Testis (tissue), 2 donors: ENCODE measurements at regions not wholly inside any gene's neighbourhood (a gene's known extent, or its start where the extent isn't known, plus 50 kb on each side); places are given as distances from the start of the nearest gene placed in this dataset.

ENCODE experiments used
- DNase-seq: peaks from one replicate; pipeline ENCODE4 v3.0.0-alpha.2; 2019
- H3K27ac ChIP-seq, 2 donors: fragments of 200-600 bp; sonication (generic); one replicate each; pipeline ENCODE4 v1.5.1; 2019
- H3K27me3 ChIP-seq: fragments of 200-600 bp; sonication (generic); one replicate; pipeline ENCODE4 v1.5.1; 2019
- H3K36me3 ChIP-seq: fragments of 200-600 bp; sonication (generic); one replicate; pipeline ENCODE4 v1.5.1; 2017; ENCODE audit warnings: low read depth; ENCODE audit errors: missing control alignments
- H3K4me1 ChIP-seq: fragments of 200-600 bp; sonication (generic); one replicate; pipeline ENCODE4 v1.5.1; 2019
- H3K4me3 ChIP-seq, 2 donors: fragments of 200-600 bp; sonication (generic); one replicate each; pipeline ENCODE4 v1.5.1; 2017 to 2019
- H3K9me3 ChIP-seq: fragments of 200-600 bp; sonication (generic); one replicate; pipeline ENCODE4 v1.5.1; 2017
- POLR2A ChIP-seq: fragments of 450-650 bp; IDR thresholded peaks from one replicate; pipeline ENCODE4 v1.6.1; 2017; ENCODE audit warnings: antibody characterized with exemption, mild to moderate bottlenecking, moderate library complexity
- WGBS, 2 donors: methylation state at CpG; one replicate each; pipeline ENCODE4 v1.1.5; 2018; 5-methylcytosine and 5-hydroxymethylcytosine counted together
- intact Hi-C: fragments of 100-400 bp; cut with DNase I; formaldehyde crosslinking; loops from one replicate; pipeline ENCODE4 v1.15.1; 2023; ENCODE audit warnings: low total_unique reads
- TF ChIP-seq, protein P1 (sequence below), 3 experiments: fragments of 450-650 bp in 2 of 3; fragments of 200-600 bp in 1 of 3; sonication (generic) in 1 of 3; IDR thresholded peaks; one replicate each; pipeline ENCODE4 v1.5.1; 2016 to 2019; ENCODE audit warnings: antibody characterized with exemption in 3 of 3, mild to moderate bottlenecking in 2 of 3, moderate library complexity in 1 of 3

DNA sequence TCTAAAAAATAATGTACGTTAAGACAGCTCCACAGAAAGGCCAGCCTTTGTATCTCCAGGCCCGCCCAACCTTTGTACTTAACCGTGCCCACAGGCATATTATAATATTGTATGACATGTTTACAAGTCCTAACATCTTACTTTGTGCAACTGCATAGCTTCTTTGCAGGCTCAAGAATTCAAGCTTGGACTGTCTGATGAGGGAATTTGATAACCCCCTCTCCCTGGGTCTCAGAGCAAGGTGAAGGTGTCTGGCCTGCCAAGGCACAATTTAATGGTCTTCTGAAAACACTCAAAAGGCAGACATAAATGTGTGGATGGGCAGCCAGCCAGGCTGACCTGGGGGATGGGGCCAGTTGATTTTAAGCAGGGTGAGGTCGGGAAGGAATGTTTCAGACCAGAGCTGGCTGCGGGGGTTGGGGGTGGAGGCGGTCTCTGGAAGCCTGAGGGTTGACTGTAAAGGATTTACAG lies 732.7 kb upstream of the FANCL start:
- intact Hi-C loops: no loop called here
- DNase-seq: no peak
- Histone ChIP-seq H3K4me3 (no peak overlapping the region), H3K4me1 (no peaks in the 10 kb centered on the region), H3K36me3 (no peaks in the 10 kb centered on the region), H3K27ac (no peak overlapping the region), H3K27me3 (no peaks in the 10 kb centered on the region), H3K9me3 (no peaks in the 10 kb centered on the region)
- TF ChIP-seq, protein P1, sequence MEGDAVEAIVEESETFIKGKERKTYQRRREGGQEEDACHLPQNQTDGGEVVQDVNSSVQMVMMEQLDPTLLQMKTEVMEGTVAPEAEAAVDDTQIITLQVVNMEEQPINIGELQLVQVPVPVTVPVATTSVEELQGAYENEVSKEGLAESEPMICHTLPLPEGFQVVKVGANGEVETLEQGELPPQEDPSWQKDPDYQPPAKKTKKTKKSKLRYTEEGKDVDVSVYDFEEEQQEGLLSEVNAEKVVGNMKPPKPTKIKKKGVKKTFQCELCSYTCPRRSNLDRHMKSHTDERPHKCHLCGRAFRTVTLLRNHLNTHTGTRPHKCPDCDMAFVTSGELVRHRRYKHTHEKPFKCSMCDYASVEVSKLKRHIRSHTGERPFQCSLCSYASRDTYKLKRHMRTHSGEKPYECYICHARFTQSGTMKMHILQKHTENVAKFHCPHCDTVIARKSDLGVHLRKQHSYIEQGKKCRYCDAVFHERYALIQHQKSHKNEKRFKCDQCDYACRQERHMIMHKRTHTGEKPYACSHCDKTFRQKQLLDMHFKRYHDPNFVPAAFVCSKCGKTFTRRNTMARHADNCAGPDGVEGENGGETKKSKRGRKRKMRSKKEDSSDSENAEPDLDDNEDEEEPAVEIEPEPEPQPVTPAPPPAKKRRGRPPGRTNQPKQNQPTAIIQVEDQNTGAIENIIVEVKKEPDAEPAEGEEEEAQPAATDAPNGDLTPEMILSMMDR (IDR thresholded peaks at IDR 0.05): no peak
- no peak for TF ChIP-seq POLR2A
- WGBS, 2 donors: 62 to 73% methylated on average over 6 of the region's 6 CpGs

DNA sequence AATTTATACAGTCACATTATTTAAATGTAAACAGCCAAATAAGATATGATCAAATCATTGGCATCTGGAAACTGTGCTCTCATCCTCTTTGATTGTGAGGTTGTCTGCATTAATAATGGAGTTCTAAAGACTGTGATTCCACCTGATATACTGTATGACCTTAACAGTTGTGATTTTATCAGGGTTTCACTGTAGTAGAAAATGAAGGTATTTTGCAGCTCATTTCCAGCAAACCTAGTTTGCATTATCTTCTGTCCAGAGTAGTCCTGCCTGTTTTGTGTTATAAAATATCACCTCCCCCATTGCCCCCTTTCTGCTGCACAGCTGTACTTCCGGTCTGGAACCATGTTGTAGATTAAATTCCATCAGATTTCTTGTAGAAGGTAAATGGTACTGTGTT lies 731.6 kb upstream of the FANCL start:
- H3K36me3 ChIP-seq: no peaks in the 10 kb centered on the region
- H3K27me3 ChIP-seq: no peaks in the 10 kb centered on the region
- H3K4me3 ChIP-seq: no peak overlapping the region
- WGBS, 2 donors: 52 to 82% methylated on average over 1 of the region's 1 CpG
- H3K27ac ChIP-seq: no peak overlapping the region
- no peaks in the 10 kb centered on the region for H3K4me1 ChIP-seq
- no peaks in the 10 kb centered on the region for H3K9me3 ChIP-seq
- DNase-seq: no peak
- intact Hi-C loops: no loop called here
- TF ChIP-seq, protein P1 (IDR thresholded peaks at IDR 0.05): no peak
- TF ChIP-seq POLR2A: no peak

DNA sequence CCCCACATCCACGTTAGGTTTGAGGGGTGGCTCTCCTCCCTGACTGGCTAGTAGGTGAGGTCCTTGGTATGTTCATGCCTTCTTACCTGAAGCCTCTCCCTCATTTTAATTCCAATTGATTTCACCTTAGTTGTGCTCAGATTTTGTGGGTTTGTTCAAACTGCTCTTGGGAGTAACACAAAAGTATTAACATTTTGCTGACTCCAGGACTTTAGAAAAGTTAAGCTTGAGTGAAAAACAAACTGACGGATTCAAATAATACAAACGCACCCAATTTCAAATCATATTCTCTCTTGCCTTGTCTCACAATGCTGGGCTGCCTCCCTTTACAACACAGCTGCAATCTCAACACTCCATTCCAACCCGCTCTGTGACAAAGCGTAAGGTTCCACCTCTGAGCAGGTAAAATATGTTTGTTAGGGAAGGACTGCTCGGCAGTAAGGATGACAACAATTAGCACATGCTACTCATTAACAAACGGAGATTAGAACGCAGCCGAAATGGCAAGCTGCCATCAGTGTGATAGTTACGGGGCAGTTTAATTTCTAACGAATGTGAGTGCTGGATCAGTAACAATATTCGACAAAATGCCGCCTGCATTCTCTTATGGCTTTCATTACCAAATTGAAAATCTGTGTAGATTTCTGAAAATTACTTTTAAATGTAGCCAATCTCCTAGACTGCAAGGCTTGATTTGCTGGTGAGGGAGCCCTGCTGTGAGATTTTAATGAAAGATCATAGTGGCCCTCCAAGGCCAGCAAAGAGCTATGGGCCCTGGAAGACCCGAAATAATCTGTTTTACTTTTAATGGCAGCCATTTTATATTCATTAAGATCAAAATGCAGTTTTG lies 730.6 kb upstream of the FANCL start:
- no peak overlapping the region for H3K4me3 ChIP-seq
- DNase-seq: no peak
- H3K36me3 ChIP-seq: no peaks in the 10 kb centered on the region
- intact Hi-C loops: no loop called here
- H3K9me3 ChIP-seq: no peaks in the 10 kb centered on the region
- no peaks in the 10 kb centered on the region for H3K4me1 ChIP-seq
- H3K27ac ChIP-seq: no peak overlapping the region
- TF ChIP-seq, protein P1 (IDR thresholded peaks at IDR 0.05): no peak
- no peak for TF ChIP-seq POLR2A
- 58 to 62% methylated on average over 14 of the region's 14 CpGs for WGBS, 2 donors
- H3K27me3 ChIP-seq: no peaks in the 10 kb centered on the region

DNA sequence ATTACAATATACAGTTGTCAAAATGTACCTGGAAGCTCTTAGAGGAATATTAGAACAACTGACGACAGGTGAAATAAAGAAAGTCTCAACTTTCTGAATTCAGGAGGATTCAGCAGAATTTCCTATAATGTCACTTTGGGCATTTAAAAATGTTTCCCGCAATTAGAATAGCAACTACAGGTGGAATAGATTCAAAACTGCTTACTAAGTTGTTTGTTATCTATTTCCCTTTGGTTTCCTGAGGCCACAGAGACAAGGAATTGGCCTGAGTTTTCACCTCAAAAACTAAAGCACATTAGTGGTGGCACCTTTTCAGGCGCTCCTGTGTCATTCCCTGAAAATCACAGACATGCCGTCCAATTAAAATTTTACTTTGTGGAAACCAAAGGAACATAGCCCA lies 729.2 kb upstream of the FANCL start:
- TF ChIP-seq, protein P1 (IDR thresholded peaks at IDR 0.05): no peak
- no peak for TF ChIP-seq POLR2A
- intact Hi-C loops: no loop called here
- 79 to 90% methylated on average over 4 of the region's 4 CpGs for WGBS, 2 donors
- no peak overlapping the region for H3K4me3 ChIP-seq
- no peaks in the 10 kb centered on the region for H3K36me3 ChIP-seq
- no peaks in the 10 kb centered on the region for H3K9me3 ChIP-seq
- no peak for DNase-seq
- no peaks in the 10 kb centered on the region for H3K27me3 ChIP-seq
- no peaks in the 10 kb centered on the region for H3K4me1 ChIP-seq
- no peak overlapping the region for H3K27ac ChIP-seq

DNA sequence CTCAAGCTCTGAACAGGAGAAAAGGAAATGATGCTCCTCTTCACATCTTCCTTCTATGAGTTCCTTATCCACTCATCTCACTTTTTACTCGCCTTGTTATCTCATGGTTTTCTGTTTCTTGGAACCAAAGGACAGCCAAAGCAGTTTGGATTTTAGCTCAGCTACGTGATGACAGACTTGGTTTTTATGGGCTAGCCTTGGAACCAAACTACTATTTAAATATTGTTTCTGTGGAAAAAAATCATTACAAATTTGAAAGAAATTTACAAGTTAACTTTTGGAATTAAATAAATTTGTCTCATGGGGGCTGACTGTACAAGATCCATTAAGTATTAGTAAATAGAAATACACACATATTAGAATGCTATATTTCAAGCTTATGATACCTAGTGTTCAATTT lies 727.8 kb upstream of the FANCL start:
- intact Hi-C loops: no loop called here
- no peaks in the 10 kb centered on the region for H3K9me3 ChIP-seq
- no peak for DNase-seq
- H3K36me3 ChIP-seq: no peaks in the 10 kb centered on the region
- H3K4me3 ChIP-seq: no peak overlapping the region
- TF ChIP-seq, protein P1 (IDR thresholded peaks at IDR 0.05): no peak
- TF ChIP-seq POLR2A: no peak
- H3K4me1 ChIP-seq: no peaks in the 10 kb centered on the region
- H3K27me3 ChIP-seq: no peaks in the 10 kb centered on the region
- WGBS, 2 donors: 82 to 86% methylated on average over 2 of the region's 2 CpGs
- no peak overlapping the region for H3K27ac ChIP-seq
